ENCODE measurements at regions not wholly inside any gene's neighbourhood (a gene's known extent, or its start where the extent isn't known, plus 50 kb on each side); places are given as distances from the start of the nearest gene placed in this dataset.

DNA sequence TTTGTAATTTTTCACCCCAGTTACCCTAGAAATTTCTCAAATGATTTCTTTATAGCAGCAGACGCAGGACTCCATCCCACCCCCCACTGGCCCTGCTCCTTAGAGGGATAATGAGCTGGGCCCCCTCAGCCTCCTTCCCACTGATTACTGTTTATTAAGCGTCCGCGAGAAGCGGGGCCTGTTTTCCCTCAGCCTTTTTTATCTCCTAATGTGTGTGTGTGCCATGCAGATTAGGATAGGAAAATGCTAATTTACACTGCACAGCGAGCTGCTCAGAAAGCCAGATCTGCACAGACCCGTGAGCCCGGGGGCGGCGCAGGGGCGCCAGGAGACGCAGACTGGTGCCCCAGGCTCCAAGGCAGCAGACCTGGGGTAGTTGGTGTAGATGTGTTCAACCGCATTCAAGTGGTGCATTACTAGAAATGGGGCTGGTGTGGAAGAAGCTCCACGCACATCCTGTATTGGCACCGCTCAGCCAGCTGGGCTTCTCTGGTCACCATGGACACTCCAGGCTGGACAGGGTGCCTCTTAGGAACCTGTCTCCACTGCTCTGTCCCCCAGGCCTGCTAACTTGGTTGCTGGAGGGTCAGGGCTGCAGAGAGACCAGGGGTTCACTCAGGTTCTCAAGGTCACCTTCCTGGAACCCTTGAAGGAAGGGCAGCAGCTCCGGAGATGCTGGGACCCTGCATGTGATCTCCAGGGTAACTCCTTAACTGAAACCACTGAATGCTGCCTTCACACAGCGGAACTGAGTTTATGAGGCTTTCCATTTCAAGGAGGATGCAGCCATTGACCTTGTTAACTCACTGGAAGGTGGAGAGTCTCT, 256.3 kb downstream of the ERMARD start:
- Mint-ChIP-seq H3K4me1 (ENCODE audit: unreplicated experiment) (no peaks in the 10 kb centered on the region), H3K9me3 (ENCODE audit: unreplicated experiment) (peaks cover 13% of the 10 kb centered on the region), H3K27ac (ENCODE audit: unreplicated experiment) (no peak overlapping the region), H3K4me3 (ENCODE audit: unreplicated experiment) (no peak overlapping the region), H3K27me3 (ENCODE audit: unreplicated experiment) (no peaks in the 10 kb centered on the region), H3K36me3 (ENCODE audit: unreplicated experiment) (no peaks in the 10 kb centered on the region)
- DNase-seq (ENCODE audit: extremely low spot score, unreplicated experiment), result peak; percentile 82
- TF ChIP-seq, protein P1, sequence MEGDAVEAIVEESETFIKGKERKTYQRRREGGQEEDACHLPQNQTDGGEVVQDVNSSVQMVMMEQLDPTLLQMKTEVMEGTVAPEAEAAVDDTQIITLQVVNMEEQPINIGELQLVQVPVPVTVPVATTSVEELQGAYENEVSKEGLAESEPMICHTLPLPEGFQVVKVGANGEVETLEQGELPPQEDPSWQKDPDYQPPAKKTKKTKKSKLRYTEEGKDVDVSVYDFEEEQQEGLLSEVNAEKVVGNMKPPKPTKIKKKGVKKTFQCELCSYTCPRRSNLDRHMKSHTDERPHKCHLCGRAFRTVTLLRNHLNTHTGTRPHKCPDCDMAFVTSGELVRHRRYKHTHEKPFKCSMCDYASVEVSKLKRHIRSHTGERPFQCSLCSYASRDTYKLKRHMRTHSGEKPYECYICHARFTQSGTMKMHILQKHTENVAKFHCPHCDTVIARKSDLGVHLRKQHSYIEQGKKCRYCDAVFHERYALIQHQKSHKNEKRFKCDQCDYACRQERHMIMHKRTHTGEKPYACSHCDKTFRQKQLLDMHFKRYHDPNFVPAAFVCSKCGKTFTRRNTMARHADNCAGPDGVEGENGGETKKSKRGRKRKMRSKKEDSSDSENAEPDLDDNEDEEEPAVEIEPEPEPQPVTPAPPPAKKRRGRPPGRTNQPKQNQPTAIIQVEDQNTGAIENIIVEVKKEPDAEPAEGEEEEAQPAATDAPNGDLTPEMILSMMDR (IDR thresholded peaks at IDR 0.05), result no peak

DNA sequence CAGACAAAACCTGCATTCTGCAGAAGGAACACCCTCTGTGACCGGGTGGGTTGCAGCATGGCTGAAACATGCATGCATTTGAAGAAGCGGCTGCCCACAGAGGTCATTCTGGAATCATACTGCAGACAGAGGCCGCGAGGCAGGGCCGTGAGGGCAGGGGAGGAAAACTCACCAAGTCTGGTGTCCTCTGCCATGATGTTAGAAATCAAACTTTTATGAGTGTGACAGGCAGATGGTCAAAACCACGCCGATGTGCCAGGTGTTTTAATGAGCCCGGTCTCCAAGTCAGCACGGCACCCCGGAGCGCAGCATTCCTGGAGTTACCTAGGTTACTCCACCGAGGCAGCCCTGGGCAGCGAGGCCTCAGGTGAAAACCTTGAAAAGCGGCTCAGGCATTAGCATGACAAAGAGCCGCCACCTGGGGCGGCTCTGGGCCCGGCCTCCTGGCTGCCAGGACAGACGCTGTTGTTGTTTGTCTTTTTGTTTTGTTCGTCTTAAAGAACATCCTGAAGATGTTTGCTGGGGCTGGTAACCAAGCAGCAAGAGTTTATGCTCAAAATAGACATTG, 255.6 kb downstream of the ERMARD start:
- no peak overlapping the region for H3K4me3 Mint-ChIP-seq (ENCODE audit: unreplicated experiment)
- peak; percentile 79 for DNase-seq (ENCODE audit: extremely low spot score, unreplicated experiment)
- H3K4me1 Mint-ChIP-seq (ENCODE audit: unreplicated experiment), result no peaks in the 10 kb centered on the region
- H3K27ac Mint-ChIP-seq (ENCODE audit: unreplicated experiment), result no peak overlapping the region
- H3K36me3 Mint-ChIP-seq (ENCODE audit: unreplicated experiment), result no peaks in the 10 kb centered on the region
- TF ChIP-seq, protein P1 (IDR thresholded peaks at IDR 0.05), result no peak
- H3K27me3 Mint-ChIP-seq (ENCODE audit: unreplicated experiment), result no peaks in the 10 kb centered on the region
- peaks cover 20% of the 10 kb centered on the region for H3K9me3 Mint-ChIP-seq (ENCODE audit: unreplicated experiment)

DNA sequence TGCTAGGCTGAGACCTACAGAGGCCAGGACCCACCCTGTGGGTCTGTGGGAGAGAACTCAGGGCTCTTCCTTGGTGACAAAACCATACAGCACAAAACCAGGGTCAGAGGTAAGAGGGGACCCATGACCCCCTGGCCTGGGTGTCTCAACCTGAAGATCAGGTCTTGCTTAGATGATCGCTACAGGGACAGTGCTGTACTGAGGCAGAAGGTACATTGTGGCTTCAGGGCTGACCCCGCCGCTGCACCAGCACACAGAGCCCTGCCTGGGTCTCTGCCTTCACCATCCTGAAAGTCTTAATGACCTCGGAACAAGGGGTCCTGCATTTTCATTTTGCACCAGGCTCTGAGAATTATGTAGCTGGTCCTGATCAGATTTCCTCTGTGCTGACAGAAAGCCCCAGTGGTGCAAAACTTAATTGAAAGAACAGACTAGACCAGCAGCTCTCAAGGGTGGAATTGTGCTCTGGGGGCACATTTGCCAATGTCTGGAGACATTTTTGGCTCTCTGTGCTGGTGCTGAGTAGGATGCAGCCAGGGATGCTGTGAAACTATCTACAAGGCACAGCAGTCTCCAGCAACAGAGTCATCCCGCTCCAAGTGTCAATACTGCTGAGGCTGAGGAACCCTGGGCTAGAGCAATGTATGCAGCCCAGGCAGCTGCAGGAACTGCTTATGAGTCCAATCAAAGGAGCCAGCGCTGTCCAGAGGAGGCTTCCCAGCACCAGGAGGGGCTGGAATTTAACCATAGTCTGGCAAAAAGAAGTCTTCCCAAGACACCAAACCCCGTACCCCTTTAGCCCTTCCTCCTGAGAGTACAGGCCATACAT, 254.9 kb downstream of the ERMARD start:
- Mint-ChIP-seq H3K36me3 (ENCODE audit: unreplicated experiment) (no peaks in the 10 kb centered on the region), H3K9me3 (ENCODE audit: unreplicated experiment) (peaks cover 26% of the 10 kb centered on the region), H3K4me1 (ENCODE audit: unreplicated experiment) (no peaks in the 10 kb centered on the region), H3K27ac (ENCODE audit: unreplicated experiment) (no peak overlapping the region), H3K4me3 (ENCODE audit: unreplicated experiment) (no peak overlapping the region), H3K27me3 (ENCODE audit: unreplicated experiment) (no peaks in the 10 kb centered on the region)
- peak; percentile 60 for DNase-seq (ENCODE audit: extremely low spot score, unreplicated experiment)
- TF ChIP-seq, protein P1 (IDR thresholded peaks at IDR 0.05), result no peak

DNA sequence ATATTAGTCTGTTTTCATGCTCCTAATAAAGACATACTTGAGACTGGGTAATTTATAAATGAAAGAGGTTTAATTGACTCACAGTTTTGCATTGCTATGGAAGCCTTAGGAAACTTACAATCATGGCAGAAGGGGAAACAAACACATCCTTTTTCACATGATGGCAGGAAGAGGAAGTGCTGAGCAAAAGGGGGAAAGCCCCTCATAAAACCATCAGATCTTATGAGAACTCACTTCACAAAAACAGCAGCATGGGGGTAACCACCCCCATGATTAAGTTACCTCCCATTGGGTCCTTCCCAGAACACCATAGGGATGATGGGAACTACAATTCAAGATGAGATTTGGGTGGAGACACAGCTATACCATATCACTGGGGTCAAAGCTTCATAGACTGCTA, 254.2 kb downstream of the ERMARD start:
- no peak overlapping the region for H3K27ac Mint-ChIP-seq (ENCODE audit: unreplicated experiment)
- H3K9me3 Mint-ChIP-seq (ENCODE audit: unreplicated experiment), result peaks cover 27% of the 10 kb centered on the region
- H3K36me3 Mint-ChIP-seq (ENCODE audit: unreplicated experiment), result no peaks in the 10 kb centered on the region
- H3K4me3 Mint-ChIP-seq (ENCODE audit: unreplicated experiment), result no peak overlapping the region
- DNase-seq (ENCODE audit: extremely low spot score, unreplicated experiment), result no peak
- H3K27me3 Mint-ChIP-seq (ENCODE audit: unreplicated experiment), result no peaks in the 10 kb centered on the region
- no peaks in the 10 kb centered on the region for H3K4me1 Mint-ChIP-seq (ENCODE audit: unreplicated experiment)
- TF ChIP-seq, protein P1 (IDR thresholded peaks at IDR 0.05), result no peak

All from osteocyte (in vitro differentiated cells).